Liver (tissue), 3 donors: ENCODE measurements at regions not wholly inside any gene's neighbourhood (a gene's known extent, or its start where the extent isn't known, plus 50 kb on each side); places are given as distances from the start of the nearest gene placed in this dataset.

Experiments
- CTCF ChIP-seq: fragments of 150-350 bp; IDR thresholded peaks from 2 replicates; pipeline ENCODE4 v1.5.1; 2017; ENCODE audit warnings: improper control_type of control experiment, low read depth, low read length; ENCODE audit not compliant: missing input control
- EGR1 ChIP-seq, 2 donors: IDR thresholded peaks; 2 replicates each; pipeline ENCODE4 v1.6.1; 2016 to 2018; ENCODE audit warnings: antibody characterized with exemption in 2 of 2, low read depth in 2 of 2
- RXRA ChIP-seq, 2 donors: IDR thresholded peaks; 2 replicates each; pipeline ENCODE4 v1.6.1; 2017 to 2018; ENCODE audit warnings: antibody characterized with exemption in 2 of 2, mild to moderate bottlenecking in 1 of 2
- SP1 ChIP-seq: IDR thresholded peaks from 2 replicates; pipeline ENCODE4 v1.6.1; 2018; ENCODE audit warnings: antibody characterized with exemption, mild to moderate bottlenecking
- ZBTB33 ChIP-seq: IDR thresholded peaks from 2 replicates; pipeline ENCODE4 v1.6.1; 2016; ENCODE audit warnings: antibody characterized with exemption
- donor health status: healthy.
- donor health status: healthy.

GRCh38 chr16:79911660-79912059 lies 311.1 kb upstream of the MAF start:
- TF ChIP-seq CTCF (no peak), SP1 (no peak), EGR1 (IDR thresholded peaks at IDR 0.05; ENCODE audit: low read depth in 2 of 2) (no peak), ZBTB33 (no peak), RXRA (IDR thresholded peaks at IDR 0.05) (no peak)
